GM18870 (cell line): ENCODE measurements at regions not wholly inside any gene's neighbourhood (a gene's known extent, or its start where the extent isn't known, plus 50 kb on each side); places are given as distances from the start of the nearest gene placed in this dataset.

Source experiments
- ATAC-seq: cut with Tn5 transposase; IDR thresholded peaks from one replicate; pipeline ENCODE4 v1.9.1; 2021; ENCODE audit warnings: moderate library complexity; ENCODE audit not compliant: unreplicated experiment

GRCh38 chr1:113255720-113256347 is 134.5 kb upstream of the MAGI3 start:
- ATAC-seq = no peak

DNA sequence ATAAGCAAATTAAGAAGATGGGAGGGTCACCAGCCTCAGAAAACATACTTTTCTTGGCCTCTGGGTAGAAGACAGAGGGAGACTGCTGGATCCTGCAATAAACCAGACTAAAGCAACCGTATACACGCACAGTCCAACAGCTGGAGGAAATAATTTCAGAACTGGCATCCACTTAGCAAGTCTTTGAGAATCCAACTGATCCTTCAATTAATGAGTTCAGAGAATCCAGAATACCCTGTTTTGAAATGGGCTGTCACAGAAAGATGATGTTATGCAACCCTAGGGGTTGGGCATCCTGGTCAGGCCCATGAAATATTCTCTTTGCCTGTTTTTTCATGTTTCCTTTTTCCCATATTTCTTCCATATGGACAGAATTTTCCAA is 134.0 kb upstream of the MAGI3 start:
- ATAC-seq = no peak

- no peak for ATAC-seq
Observed at GRCh38 chr1:113259988-113260387, 130.3 kb upstream of the MAGI3 start.

DNA sequence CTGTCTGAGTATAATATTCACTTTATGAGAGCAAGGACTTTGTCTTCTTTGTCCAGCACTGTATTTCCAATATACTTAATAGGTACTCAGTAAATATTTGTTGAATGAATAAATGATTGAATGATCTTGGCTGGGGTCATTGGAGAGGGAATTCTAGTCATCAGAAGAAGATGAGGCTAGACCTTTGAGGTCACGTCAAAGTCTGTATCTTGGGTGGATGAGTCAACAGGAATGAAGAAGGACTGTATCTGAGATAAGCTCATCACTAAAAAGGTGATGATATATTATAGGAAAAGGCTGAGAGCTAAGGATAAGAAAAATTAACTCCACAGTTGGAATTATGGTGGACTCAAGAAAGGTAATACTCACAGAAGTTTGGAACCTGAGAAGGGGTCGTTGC is 125.1 kb upstream of the MAGI3 start:
- ATAC-seq = no peak

DNA sequence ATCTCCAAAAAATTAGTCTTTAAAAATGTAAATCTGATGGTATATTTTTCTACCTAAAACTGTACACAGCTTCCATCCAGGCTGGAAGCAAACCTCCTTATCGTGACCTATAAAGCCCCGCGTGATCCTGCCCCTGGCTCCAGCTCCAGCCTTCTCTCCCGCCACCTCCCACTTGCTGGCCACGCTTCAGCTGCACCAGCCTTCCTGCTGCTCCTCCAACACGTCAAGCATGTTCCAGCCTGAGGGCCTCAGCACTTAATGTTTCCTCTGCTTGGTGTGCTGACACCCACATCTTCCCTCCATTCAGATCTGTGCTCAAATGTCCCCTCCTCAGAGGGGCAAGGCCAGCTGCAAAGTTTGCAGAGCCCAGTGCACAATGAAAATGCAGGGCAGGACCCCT is 123.5 kb upstream of the MAGI3 start:
- no peak for ATAC-seq

GRCh38 chr1:113269168-113269963 is 120.9 kb upstream of the MAGI3 start:
- no peak for ATAC-seq

- ATAC-seq = no peak
Observed at GRCh38 chr1:113271039-113271438, 119.3 kb upstream of the MAGI3 start.

DNA sequence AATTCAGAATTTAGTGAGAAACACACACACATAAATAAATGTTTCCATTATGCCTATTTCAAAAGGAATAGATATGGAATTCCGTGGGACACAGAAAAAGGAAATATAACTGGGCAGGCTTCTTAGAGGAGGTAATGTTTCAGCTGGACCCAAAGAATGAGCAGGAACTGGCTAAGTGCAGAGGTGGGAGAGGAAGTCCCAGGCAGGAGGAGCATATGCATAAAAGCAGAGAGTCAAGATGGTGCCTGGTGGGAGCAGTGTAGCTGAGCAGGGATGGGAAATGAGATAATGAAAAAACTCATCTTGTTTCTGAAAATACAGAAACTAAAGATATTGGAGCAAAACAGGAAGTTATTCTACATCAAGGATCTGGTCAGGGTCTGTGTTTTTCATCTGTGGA is 115.2 kb upstream of the MAGI3 start:
- no peak for ATAC-seq

DNA sequence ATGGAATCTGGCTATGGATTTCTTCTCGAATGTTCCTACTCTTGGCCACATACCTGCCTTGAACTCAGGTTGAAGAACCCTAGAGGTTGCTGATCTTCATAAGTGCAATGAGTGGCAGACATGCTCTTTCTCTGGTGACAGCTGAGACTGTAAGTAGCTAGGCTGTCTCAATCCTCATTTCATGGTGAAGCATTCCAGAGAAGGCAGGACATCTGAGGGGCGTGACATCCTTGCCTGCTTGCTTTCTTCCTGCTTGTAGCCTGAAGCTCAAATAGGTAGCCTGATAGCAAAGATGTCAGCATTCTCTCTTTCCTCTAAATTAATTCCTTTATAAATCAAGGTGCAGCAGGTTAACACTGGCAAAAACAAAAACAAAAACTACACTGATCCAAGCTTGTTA is 114.6 kb upstream of the MAGI3 start:
- no peak for ATAC-seq

- ATAC-seq = no peak
Observed at GRCh38 chr1:113276507-113276906, 113.8 kb upstream of the MAGI3 start.

GRCh38 chr1:113278371-113278770 is 111.9 kb upstream of the MAGI3 start:
- no peak for ATAC-seq

- ATAC-seq = no peak
Observed at GRCh38 chr1:113278777-113279176, 111.5 kb upstream of the MAGI3 start.

GRCh38 chr1:113279776-113280391 is 110.4 kb upstream of the MAGI3 start:
- no peak for ATAC-seq

DNA sequence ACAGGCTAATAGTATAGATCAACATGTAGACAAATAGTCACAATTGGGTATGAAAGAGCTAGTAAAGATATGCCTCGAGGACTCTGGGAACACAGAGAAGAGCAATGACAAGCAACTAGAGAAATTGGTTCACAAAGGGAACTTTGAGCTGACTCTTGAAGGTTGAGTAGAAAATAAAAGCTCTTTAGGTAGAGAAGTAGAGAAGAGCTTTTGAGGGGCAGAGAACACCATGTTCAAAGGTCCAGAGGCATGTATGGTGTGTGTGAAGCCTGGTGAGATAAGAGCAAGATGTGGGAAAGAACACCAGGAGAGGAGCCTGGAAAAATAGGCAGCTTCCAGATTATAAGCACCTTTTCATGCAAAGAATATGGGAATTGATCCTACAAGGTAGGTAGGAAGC is 109.7 kb upstream of the MAGI3 start:
- no peak for ATAC-seq

DNA sequence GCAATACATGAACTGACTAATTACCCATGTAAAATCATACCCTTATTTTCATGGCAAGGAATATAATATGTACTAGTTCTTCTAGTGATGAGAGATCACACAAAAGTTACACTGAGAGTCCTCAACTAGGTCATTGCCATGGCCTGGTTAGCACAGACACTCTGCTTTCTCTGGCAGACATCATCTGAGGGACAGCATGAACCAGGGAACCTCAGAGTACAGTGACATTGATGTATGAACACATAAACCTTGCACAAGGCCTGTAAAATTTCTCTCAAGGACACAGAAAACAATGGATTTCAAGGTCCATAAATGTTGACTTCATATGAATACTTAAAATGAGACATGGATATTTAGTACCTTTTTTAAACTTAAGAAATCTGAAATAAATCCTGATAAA is 108.8 kb upstream of the MAGI3 start:
- no peak for ATAC-seq

- ATAC-seq = no peak
Observed at GRCh38 chr1:113282008-113282892, 108.1 kb upstream of the MAGI3 start.

DNA sequence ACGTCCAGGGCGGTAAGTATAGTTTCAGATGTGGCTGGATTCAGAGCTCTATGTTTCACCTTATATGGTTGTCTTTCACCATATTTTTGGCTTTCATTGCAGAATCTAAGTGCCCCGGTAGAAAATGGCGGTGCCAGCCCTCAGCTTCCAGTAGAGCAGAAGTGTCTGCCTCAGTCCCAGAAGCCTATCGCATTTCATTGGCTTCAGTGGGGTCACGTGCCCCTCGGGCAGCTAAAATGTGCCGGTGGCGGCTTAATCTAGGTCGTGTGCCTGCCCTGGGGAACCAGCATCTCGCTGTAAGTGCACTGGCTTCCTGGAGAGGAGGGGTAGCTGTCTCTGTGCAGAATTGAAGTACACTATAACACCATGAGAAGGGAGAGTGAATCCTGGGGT is 107.4 kb upstream of the MAGI3 start:
- no peak for ATAC-seq

DNA sequence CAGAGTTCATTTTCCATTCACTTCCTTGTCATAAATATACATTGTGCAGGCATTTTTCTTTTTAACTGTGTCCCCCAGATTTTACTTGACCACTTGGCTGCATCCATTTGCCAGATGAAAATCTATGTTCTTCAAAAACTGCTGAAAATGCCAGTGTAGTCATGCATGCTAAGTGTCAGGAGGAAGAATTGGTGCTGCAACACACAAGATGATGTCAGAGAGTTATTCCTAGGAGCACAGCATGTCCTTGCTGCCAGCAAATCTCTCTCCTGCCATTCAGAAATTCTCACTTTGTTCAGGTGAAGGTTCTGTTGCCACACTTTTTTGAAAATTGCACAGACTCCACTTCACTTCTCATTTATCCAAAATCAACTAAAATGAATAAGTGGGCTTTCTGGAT is 106.4 kb upstream of the MAGI3 start:
- no peak for ATAC-seq

- ATAC-seq = no peak
Observed at GRCh38 chr1:113286156-113286555, 104.2 kb upstream of the MAGI3 start.

GRCh38 chr1:113291777-113292602 is 98.3 kb upstream of the MAGI3 start:
- no peak for ATAC-seq
